Activated CD4-positive, alpha-beta T cell treated with anti-CD3 and anti-CD28 coated beads, Interleukin-2, Interleukin-4, amounts not matched to agents 100 ng/mL and 50 ng/mL, durations not matched to agents 16 hours and 8 hours (primary cell): ENCODE measurements at regions not wholly inside any gene's neighbourhood (a gene's known extent, or its start where the extent isn't known, plus 50 kb on each side); places are given as distances from the start of the nearest gene placed in this dataset.

Experiments used
- DNase-seq: peaks from one replicate; pipeline ENCODE4 v3.0.0-alpha.2; 2020; ENCODE audit warnings: low spot score

DNA sequence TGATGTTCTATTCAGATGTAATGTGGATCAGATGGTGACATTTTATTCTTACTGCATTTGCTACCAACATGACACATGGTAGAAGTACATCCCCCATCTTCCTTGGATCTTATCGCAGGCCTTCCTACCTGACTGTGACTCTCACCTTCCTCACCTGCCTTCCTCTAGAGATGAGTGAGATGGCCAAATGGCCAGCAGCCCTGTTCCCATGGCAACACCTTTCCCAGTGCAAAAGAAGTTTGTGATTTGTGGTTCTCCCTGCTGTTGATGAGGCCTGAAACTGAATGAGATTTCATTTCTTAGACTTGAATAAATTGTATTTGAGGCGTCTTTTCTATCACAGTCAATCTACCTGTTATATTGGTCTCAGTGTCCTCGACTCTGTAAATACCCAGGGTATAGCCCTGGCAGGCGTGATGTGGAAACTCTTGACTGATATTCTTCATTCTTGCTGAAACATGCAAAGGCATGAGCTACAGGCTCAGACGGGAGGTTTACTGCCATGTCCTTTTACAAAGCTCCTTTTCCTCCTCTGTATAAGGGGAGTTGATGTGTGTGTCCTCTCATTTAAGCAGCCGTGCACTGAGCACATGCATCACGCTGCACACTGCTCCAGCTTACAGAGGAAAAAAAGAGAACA lies 440.7 kb upstream of the AKR1E2 start:
- DNase-seq, result no peak

GRCh38 chr10:4384245-4384644 lies 441.8 kb upstream of the AKR1E2 start:
- DNase-seq, result no peak

- DNase-seq, result no peak
Measured at GRCh38 chr10:4383651-4384098, 442.3 kb upstream of the AKR1E2 start.

- DNase-seq, result no peak
Measured at GRCh38 chr10:4382811-4383210, 443.2 kb upstream of the AKR1E2 start.

DNA sequence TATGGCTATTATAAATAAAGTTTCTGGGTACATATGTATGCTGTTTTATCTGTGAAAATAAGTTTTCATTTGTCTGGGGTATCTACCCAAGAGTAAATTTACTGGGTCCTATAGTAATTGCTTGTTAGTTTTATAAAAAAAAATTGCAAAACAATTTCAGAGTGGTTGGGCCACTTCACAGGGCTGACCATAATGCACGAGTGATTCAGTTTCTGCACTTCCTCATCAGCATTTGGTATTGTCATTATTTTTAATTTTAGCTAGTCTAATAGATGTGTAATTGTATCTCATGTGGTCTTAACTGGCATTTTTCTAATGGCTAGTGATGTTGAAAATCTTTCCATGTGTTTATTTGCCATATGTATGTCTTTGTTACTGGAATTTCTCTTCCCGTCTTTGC lies 452.4 kb upstream of the AKR1E2 start:
- DNase-seq, result no peak

- DNase-seq, result no peak
Measured at GRCh38 chr10:4373098-4373497, 452.9 kb upstream of the AKR1E2 start.

DNA sequence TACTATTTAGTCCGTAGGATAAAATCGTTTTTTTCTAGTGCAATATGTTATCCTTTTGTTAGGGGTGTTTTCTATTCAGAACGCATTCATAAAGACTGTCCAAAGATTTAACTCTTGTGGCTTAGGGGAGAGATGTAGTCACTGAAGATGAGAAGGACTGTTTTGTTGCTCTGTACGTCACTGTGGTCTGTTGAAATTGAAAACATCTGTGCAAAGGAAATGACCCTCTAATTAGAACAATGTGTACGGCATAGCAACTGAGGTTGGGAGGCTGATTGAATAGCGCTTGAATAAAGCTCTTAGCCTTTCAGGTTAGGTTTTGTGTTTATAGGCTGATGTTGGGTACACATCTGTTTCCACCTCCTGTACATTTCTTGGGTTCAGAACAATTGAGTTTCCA lies 453.4 kb upstream of the AKR1E2 start:
- DNase-seq, result no peak

- no peak for DNase-seq
Measured at GRCh38 chr10:4371691-4372295, 454.2 kb upstream of the AKR1E2 start.

- no peak for DNase-seq
Measured at GRCh38 chr10:4370376-4370775, 455.6 kb upstream of the AKR1E2 start.

GRCh38 chr10:4361581-4361980 lies 464.4 kb upstream of the AKR1E2 start:
- no peak for DNase-seq

DNA sequence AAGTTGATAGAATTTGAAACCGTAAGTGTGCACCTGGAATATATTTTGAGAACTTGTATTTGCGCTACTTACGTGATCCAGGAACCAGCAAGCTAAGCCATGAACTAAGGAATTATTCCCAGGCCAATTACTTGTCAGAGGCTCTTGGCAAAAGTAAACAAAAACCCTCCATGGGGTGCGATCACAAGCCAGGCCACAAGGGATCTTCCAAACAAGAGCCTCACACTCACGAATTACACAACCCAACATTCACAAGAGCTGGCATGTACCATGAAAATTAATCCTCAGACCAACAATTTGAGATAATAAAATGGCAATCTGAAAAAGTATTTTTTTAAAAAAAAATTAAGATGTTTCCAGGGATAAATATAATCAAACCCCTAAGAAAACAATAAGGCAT lies 467.0 kb upstream of the AKR1E2 start:
- DNase-seq, result no peak

- DNase-seq, result no peak
Measured at GRCh38 chr10:4357911-4358310, 468.1 kb upstream of the AKR1E2 start.

DNA sequence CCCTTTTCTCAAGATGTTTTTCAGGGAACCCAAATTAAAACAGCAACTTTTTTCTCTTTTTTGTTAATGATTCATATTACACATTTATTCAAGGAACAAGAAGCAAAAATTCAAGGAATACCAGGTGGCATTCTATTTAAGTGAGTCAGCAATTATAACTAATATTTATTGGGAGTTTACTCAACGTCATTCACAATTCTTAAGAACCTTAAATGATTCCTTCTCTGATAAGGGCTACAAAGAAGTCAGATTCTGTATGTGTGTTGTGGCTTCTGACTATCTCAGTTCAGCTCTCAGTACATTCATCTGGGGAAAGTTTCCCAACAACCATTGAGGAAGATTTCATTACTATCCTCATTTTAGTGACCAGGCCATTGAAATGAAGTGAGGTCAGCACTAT lies 470.7 kb upstream of the AKR1E2 start:
- no peak for DNase-seq

DNA sequence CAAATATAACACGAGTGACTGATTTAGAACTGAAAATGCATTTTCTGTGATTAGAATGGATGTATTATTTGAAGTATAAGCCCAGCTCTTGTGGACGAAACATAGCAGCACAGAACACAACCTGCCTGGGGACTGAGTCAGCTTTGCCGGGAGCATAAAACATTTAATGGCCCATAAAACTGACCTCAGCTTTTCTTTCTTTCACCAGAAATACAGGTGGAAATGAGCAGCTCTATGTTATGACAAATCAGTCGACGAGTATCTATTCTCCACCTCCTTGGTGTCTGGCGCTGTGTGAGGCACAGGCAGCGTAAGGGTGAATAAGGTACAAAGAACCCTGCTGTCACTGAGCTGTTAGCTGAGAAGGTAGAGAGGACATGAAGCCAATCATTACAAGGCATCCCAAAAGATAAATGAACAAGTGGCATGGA lies 471.6 kb upstream of the AKR1E2 start:
- no peak for DNase-seq

GRCh38 chr10:4353964-4354363 lies 472.0 kb upstream of the AKR1E2 start:
- DNase-seq, result peak; percentile 15

DNA sequence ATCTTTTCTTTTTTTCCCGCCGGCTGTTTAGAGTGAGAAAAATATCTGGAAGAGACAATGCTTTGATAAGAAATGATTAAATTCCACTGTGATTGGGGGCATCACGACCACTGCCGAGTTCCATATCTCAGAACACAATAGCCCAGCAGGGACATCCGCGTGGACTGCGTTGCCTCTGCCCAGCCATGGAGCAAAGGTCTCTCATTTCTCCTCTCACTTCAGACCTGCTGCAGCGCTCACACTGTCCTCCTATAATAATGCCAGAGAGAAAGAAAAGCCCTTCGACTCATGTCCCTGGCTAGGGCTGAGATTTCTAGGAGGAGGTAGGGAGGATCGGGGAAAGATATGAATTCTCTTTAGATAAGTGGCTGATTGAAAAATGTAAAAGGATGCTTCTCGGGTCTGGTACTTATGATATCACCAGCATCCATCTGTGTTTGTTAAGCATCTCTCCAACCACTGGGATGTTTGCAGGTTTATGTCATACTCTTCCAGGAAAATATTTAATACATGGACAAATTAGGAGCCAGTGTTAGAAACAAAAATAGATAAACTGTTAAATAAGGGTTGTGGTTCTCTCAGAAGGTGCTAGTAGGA lies 472.9 kb upstream of the AKR1E2 start:
- DNase-seq, result no peak

DNA sequence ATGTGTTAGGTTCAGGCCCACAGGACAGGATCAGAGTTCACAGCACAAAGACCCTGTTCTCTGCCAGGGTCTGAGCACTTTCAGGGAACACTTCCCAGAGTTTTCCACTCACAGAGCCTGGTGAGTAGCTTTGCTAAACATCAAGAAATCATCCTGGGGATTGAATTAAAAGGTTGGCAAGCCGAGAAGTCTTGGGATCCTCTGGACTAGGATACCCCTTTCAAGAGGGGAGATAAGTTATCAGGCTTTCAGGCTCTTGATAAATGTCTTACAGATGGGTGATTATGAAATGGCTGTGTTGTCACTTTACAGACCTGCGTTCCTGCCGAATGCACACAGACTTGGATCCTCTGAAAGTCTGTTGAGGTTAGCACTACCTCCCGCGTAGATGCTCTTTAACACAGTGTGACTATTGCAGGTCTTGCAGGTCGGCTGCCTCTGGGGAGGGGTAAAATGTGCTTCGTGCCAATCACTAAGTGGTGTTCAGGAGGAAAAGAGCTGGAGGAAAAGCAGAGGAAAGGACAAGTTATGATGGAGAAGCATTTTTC lies 473.5 kb upstream of the AKR1E2 start:
- DNase-seq, result no peak

DNA sequence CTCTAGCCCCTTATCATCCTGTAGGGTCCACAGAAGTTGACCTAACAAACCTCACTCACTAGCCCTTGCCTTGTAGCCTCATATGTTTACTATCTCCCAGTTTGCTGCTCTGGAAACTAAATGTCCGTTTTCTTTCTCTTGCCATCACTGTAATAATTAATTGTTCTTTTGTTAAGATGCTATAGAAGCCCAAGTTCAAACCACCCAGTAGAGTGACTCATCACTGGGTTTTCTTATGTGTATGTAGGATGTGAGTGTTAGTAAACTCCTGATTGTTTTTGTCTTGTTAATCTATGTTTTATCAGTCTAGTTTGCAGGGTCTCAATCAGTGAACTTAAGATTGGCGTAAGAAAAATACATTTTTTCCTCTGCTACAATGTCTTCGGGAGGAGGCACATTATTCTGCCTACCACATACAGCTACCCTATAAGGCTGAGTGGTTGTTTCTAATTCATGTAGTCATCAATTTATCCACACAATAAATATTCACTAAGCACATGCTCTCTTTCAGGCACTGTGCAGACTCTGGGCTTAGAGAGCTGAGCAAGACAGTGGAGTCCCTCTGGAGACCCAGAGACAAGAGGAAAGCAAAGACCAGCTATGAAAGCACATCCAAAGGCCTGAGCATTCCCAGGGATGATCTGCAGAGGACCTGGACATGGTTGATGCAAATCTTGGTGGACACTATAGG lies 474.1 kb upstream of the AKR1E2 start:
- DNase-seq, result no peak

GRCh38 chr10:4347397-4347796 lies 478.6 kb upstream of the AKR1E2 start:
- DNase-seq, result no peak

GRCh38 chr10:4345877-4346646 lies 479.9 kb upstream of the AKR1E2 start:
- DNase-seq, result no peak

DNA sequence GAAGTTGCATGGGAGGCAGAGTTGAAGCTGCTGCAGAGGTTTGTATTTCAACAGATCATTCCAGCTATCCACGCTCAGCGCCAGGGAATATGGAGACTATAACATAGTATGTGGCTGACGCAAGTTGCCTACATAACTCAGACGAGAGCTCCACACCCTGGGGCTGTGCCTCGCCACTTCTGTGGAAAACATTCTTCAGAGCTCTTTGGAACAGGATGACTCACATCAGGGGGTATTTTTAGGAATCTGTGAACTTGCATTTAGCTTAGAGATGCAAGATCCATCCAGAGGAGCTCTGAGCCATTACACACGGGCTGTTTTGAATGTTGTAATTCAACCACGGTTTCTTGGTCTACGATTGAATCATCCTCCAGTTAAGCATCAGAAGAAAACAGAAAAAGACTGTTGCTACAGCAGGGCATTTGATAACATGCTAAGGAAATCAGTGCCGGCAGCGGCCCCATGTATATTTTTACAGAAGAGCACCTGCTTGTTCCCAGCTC lies 481.5 kb upstream of the AKR1E2 start:
- peak; percentile 58 for DNase-seq

GRCh38 chr10:4343873-4344272 lies 482.1 kb upstream of the AKR1E2 start:
- no peak for DNase-seq
